ENCODE measurements at regions not wholly inside any gene's neighbourhood (a gene's known extent, or its start where the extent isn't known, plus 50 kb on each side); places are given as distances from the start of the nearest gene placed in this dataset.
A peak's percentile ranks its signal among the peaks of the same experiment; 100 is the strongest.
"Not testable (repeated sequence)": the region's sequence is repeated elsewhere in the genome, so short reads cannot be mapped to it uniquely, and the experiment has no call there.

GRCh38 chr2:118372886-118373830 is 284.9 kb downstream of the INSIG2 start:
- TF ChIP-seq JUND (IDR thresholded peaks at IDR 0.05), result no peak

DNA sequence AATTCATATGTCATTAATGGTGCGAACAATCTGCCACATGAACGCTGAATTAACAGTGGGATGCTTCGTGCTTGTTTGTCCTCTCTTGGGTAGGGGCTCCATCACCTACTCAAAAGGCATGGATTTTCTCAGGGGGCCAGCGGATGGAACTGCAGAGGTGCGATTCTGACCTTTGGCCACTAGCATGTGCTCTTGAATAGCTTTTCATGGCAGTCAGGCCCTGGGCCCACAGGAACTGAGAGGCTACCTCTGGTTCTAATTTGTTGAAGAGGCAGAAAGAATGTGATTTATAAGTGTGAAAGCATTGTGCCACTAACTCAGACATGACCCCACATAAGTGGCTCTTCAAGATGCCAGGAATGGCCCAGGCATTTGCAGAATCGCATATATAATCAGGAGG is 283.2 kb downstream of the INSIG2 start:
- Histone ChIP-seq H3K27ac (ENCODE audit: low read depth in 1 of 2, low read length in 2 of 2) (no peak overlapping the region), H3K4me3 (ENCODE audit: low read depth in 1 of 3, low read length in 3 of 3) (no peak overlapping the region), H3K27me3 (ENCODE audit: control insufficient read depth in 4 of 4, insufficient read depth in 4 of 4, low read length in 3 of 4) (no peaks in the 10 kb centered on the region), H3K36me3 (ENCODE audit: control insufficient read depth in 4 of 4, insufficient read depth in 3 of 4, low read depth in 1 of 4, low read length in 3 of 4) (no peaks in the 10 kb centered on the region), H3K9ac (ENCODE audit: low read depth in 1 of 2, low read length in 2 of 2) (no peak overlapping the region), H3K4me1 (ENCODE audit: control insufficient read depth in 4 of 4, insufficient read depth in 4 of 4, low read length in 3 of 4) (no peaks in the 10 kb centered on the region), H3K9me3 (ENCODE audit: control insufficient read depth in 4 of 4, low read length in 3 of 4) (no peaks in the 10 kb centered on the region)
- peak; percentile 40 for TF ChIP-seq CTCF (IDR thresholded peaks at IDR 0.05; ENCODE audit: low read depth, low read length, missing input control)
- no peak for TF ChIP-seq REST (IDR thresholded peaks at IDR 0.05)
- TF ChIP-seq HNF4G (IDR thresholded peaks at IDR 0.05), result no peak
- TF ChIP-seq YY1 (IDR thresholded peaks at IDR 0.05), result no peak
- TF ChIP-seq SP1 (IDR thresholded peaks at IDR 0.05), result no peak
- TF ChIP-seq HNF4A (conservative IDR thresholded peaks at IDR 0.05), result peak in 1 of 2 donors; percentile 27
- TF ChIP-seq RAD21 (IDR thresholded peaks at IDR 0.05), result peak; percentile 67 to 75
- no peak for DNase-seq (ENCODE audit: low spot score)
- WGBS, result 32% methylated on average over 6 of the region's 6 CpGs

More at GRCh38 chr2:118372886-118373830, 284.9 kb downstream of the INSIG2 start:
- Histone ChIP-seq H3K4me3 (ENCODE audit: low read depth in 1 of 3, low read length in 3 of 3) (no peak overlapping the region), H3K9ac (ENCODE audit: low read depth in 1 of 2, low read length in 2 of 2) (no peak overlapping the region), H3K9me3 (ENCODE audit: control insufficient read depth in 4 of 4, low read length in 3 of 4) (no peaks in the 10 kb centered on the region), H3K36me3 (ENCODE audit: control insufficient read depth in 4 of 4, insufficient read depth in 3 of 4, low read depth in 1 of 4, low read length in 3 of 4) (no peaks in the 10 kb centered on the region), H3K27me3 (ENCODE audit: control insufficient read depth in 4 of 4, insufficient read depth in 4 of 4, low read length in 3 of 4) (peaks cover 0 to 3% (median 0%) of the 10 kb centered on the region in 4 donors), H3K4me1 (ENCODE audit: control insufficient read depth in 4 of 4, insufficient read depth in 4 of 4, low read length in 3 of 4) (no peaks in the 10 kb centered on the region), H3K27ac (ENCODE audit: low read depth in 1 of 2, low read length in 2 of 2) (no peak overlapping the region)
- DNase-seq (ENCODE audit: low spot score), result no peak
- 84% methylated on average over 6 of the region's 6 CpGs for WGBS

DNA sequence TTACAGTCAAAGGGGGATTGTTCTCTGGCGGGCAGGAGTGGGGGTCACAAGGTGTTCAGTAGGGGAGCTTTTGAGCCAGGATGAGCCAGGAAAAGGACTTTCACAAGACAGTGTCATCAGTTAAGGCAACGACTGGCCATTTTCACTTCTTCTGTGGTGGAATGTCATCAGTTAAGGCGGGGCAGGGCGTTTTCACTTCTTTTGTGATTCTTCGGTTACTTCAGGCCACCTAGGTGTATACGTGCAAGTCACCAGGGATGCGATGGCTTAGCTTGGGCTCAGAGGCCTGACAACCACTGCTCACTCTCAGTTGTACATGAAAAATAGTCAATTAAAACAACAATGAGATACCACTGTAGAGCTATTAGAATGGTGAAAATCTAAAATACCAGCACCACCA is 281.2 kb downstream of the INSIG2 start:
- not testable (repeated sequence) for H3K4me3 ChIP-seq (ENCODE audit: low read depth in 1 of 3, low read length in 3 of 3); H3K36me3 ChIP-seq (ENCODE audit: control insufficient read depth in 4 of 4, insufficient read depth in 3 of 4, low read depth in 1 of 4, low read length in 3 of 4); H3K27ac ChIP-seq (ENCODE audit: low read depth in 1 of 2, low read length in 2 of 2); H3K9me3 ChIP-seq (ENCODE audit: control insufficient read depth in 4 of 4, low read length in 3 of 4); H3K4me1 ChIP-seq (ENCODE audit: control insufficient read depth in 4 of 4, insufficient read depth in 4 of 4, low read length in 3 of 4); H3K9ac ChIP-seq (ENCODE audit: low read depth in 1 of 2, low read length in 2 of 2); H3K27me3 ChIP-seq (ENCODE audit: control insufficient read depth in 4 of 4, insufficient read depth in 4 of 4, low read length in 3 of 4); DNase-seq (ENCODE audit: low spot score)
- WGBS, result 69% methylated on average over 7 of the region's 7 CpGs

Data from liver (tissue), 8 donors.